CD4-positive, alpha-beta T cell treated with Interleukin-2 at 100 ng/mL for 4 hours (primary cell): ENCODE measurements at regions not wholly inside any gene's neighbourhood (a gene's known extent, or its start where the extent isn't known, plus 50 kb on each side); places are given as distances from the start of the nearest gene placed in this dataset.
"Not testable (repeated sequence)": the region's sequence is repeated elsewhere in the genome, so short reads cannot be mapped to it uniquely, and the experiment has no call there.

Experiments
- DNase-seq: peaks from one replicate; pipeline ENCODE4 v3.0.0-alpha.2; 2020; ENCODE audit warnings: low spot score

DNA sequence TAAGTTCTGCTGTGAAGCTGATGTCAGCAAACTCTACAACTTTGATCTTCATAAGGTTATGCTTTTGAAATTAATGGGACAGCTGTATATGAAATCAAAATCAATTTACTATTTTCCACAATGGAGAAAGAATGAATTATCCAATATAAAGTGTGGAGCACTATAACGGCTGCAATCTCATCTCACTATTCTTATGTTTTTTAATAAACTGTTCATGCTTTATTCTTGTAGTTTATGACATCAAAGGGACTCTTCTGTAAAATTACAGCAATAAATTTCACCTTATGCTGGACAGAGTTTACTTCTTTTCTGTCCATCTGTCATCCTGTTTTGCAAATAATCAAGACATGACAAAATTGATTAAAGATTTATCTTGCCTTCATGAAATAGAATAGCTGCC, 192.5 kb downstream of the TECRL start:
- no peak for DNase-seq

DNA sequence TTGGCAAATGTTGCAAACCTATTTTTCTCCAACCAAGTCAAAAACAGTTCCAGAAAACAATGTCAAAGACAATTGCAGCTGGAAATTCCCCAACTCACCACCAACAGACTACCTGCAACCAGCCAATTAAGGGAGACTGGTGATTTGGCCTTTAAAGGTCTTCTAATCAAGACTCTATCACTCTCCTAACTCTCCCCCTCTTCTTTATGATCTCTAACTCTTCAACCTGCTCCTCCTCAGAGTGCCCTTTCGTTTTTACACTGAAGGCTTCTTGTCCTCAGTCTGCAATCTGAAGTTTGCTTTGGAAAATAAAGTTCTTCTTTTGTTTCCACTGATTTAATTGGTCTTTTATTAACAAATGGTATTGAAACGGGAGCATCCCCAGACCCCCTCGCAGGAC, 203.9 kb downstream of the TECRL start:
- no peak for DNase-seq

DNA sequence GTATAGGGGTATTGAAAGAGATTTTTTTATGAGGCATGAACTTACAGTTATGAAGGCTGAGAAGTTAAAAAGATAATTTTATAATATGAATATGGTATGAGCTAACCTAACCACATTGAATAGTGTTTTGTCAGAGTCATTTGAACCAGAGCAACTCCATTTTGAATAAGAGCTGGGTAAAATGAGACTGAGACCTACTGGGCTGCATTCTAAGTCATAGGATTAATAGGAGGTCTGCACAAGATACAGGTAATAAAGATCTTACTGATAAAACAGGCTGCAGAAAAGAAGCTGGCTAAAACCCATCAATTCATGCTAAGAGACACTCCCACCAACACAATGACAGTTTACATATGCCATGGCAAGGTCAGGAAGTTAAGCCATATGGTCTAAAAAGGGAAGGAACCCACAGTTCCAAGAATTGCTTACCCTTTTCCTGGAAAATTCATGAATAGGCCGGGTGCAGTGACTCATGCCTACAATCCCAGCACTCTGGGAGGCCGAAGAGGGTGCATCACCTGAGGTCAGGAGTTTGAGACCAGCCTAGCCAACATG, 209.2 kb downstream of the TECRL start:
- no peak for DNase-seq

DNA sequence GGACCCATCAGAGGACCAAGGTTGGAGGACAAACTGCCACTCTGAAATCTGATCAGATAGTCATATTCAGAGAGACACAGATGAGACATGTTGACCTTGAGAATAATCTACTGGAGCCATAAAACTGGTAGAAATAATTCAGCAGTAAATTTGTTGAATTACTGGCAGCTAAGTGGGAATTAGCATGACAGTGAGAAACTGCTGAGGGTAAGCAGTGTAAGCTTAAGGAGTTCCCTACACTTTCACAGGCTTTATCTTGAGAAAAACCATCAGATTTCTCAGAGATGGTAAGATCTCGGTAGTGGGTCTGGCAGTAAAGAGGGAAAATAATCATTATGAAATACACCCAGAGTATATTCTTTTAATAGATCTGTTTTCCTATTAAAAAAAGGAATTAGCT, 213.7 kb downstream of the TECRL start:
- no peak for DNase-seq

DNA sequence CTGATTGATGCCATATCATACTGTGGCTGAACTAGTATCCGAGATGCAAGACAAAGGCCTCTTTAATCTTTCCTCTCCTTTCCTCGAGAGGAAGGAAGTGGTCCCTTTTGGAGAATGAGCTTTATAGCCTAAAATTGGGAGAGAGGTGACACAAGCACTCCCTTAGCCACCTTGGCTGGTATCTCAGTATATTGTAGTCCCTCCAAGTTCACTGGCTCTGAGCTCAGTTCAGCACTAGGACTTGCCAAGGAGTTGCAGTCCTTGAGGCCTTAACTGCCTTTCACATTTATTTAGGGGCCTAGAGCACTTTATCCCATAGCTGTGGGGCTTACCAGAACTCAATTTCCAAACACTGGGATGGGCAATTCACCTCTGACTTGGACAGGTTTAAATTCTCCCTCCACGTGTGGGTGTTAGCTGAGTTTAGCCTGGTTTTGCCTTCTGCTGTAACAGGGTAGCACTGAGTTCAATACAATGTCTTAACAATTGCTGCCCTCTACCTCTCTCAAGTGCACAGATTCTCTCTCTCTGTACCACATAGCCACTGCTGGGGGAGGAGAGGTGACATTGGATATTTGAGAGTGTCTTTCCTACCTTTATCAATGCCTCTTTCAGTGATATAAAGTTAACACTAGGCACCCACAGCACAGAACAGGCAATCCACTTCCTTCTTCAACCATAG, 216.4 kb downstream of the TECRL start:
- no peak for DNase-seq

DNA sequence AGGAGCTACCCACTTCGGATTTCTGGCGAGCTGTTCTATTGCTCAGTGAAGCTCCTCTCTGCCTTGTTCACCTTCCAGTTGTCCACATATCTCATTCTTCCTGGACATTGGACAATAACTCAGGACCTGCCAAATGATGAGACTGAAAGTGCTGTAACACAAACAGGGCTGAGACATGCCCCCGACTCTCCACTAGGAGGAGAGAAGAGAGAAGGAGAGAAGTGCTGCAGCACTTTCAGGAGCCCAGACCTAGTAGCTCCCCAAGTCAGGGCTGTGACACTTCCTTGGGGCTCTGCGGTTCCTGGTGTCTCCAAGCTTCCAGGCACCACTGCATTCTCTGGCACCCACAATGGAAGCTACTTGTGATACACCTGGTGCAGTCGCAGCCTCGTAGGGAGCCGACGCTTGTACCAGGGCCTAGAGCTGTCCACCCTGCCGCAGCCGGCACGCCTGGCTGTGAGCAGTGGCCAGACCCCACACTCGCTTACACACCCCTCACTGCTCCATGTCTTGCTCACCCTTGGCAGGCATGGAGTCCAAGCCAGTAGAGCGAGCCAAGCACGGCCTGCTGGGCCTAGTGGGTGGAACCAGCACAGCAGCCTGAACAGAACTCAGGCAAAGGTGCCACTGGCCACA, 234.9 kb downstream of the TECRL start:
- DNase-seq, result no peak

DNA sequence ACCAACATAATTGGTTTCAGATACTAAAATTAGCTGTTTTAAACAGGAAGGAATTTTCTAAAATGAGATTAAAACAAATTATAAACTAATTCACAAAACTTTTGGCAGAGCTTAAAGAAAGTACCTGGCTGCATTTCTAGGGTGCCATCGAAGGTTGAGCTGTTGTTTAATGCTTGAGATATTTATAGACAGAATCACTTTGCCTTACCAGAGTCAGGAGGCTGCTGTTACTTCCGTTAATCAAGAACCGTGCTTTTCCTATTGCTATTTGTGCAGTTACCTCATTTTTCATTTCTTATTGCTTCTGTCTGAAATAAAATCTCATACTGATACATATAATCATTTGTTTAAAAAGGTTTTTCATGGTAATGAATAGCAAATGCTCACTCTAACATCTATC, 242.9 kb downstream of the TECRL start:
- DNase-seq, result no peak

DNA sequence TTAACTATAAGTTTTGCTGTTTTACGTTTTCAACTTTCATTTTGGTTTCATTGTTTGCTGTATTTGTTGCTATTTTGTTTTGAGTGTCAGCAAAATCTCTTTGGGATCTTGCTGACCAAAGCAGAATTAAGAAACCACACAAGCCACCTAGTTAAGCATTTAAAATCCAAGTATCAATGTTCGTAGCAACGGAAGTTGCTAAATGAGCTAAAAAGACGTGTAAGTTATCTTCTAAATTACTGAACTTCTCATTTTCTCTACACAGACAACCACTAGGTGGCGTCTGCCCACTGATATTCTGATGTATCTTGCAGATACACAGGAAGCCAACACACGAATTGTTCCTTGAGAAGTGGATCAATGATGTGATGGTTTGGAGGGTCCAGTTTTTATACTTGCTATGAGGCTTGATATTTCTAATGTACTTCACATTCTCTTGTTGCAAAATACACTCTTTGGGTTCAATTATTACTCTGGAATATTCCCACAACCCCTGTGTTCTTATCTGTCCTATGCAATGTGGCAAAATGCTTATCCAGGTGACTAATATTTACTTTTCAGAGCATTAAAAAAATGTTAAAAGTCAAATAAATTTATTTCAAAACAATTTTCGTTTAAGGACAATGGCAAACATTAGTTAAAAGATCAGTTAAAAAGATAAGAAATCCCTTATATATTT, 250.5 kb downstream of the TECRL start:
- DNase-seq, result peak; percentile 31

DNA sequence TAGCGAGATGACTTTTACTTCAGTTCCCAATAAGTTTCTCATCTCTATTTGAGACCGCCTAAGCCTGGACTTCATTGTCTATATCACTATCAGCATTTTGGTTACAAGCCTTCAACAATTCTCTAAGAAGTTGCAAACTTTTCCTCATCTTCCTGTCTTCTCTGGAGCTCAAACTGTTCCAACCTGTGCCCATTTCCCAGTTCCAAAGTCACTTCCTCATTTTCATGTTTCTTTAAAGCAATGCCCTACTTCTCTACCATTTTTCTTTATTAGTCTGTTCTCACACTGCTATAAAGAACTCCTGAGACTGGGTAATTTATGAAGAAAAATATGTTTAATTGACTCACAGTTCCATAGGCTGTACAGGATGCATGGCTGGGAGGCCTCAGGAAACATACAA, 251.9 kb downstream of the TECRL start:
- no peak for DNase-seq

DNA sequence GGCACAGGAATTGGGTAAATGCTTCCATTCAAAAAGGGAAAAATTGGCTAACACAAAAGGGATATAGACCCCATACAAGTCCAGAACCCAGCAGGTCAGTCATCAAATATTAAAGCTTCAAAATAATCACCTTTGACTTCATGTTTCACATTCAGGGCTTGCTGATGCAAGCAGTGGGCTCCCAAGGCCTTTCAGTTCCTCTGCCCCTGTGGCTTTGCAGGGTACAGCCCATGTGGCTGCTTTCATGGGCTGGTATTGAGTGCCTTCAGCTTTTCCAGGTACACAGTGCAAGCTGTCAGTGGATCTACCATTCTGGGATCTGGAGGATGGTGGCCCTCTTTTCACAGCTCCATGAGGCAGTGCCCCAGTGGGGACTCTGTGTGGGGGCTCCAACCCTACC, 253.0 kb downstream of the TECRL start:
- DNase-seq, result no peak

DNA sequence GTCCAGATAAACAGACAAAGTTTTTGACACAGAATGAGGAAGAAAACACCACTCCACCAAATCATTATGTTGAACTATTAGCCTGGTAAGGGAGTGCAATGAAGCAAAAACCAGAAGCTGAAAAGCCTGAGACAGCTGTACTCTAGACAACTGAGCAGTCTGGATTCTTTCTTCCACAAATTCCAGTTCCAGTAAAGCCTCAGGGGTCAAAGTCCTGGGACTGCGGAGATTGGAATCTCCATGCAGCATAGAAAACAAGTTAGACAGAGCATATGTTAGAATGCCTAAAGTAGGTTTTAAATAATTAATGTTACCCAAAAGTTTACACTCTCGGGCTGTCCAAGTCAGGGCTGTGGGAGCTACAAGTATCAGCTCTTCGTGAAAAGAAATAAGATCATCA, 263.2 kb downstream of the TECRL start:
- no peak for DNase-seq

DNA sequence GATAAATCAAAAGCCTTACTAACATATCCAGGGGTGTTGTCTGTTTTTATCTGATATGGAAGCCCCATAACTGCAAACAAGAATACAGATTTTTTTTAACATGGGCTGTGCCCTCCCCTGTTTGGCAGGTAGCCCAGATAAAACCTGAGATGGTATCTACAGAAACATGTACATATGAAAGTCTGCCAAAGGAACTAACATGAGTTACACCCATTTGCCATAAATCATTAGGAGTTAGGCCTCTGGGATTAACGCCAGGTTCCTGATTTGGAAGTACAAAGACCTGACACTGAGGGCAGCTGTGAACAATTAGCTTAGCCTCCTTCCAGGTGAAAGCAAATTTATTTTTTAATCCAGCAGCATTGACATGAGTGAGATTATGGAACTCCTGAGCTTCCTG, 264.3 kb downstream of the TECRL start:
- no peak for DNase-seq

DNA sequence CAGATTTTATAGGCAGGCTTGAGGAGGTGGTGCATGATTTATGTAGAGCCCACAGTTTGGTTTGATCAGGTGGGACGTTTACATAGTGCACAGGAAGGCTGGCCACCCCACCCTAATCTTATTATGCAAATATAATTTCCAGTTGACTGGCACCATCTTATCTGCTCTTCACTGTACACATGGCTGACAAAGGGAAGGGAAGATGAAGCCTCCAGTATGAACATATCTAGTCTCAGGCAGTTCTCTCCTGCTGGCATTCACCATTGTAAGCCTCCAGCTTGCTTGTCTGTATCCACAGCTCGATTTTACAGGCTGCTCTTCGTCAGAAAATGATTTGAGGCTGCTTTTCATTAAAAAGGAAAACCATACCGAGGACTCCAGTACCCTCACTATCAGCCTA, 278.3 kb downstream of the TECRL start:
- no peak for DNase-seq

DNA sequence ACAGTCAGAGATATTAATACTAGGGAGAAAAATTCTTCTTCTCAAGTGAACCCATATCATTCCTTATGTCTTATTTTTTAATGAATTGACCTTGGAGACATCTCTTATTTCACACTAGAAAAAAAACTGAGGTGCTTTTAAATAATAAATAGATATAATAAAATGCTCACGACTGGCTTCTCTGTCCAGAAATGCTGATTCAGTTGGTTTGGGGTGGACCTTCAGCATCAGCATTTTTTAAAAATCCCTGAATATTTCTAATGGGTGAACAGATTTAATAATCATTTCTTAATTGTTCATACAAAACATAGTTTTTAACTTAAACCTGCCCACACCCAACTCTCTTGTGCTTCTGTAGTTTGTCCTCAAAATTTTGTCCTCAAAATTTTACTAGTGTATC, 283.9 kb downstream of the TECRL start:
- DNase-seq, result no peak

DNA sequence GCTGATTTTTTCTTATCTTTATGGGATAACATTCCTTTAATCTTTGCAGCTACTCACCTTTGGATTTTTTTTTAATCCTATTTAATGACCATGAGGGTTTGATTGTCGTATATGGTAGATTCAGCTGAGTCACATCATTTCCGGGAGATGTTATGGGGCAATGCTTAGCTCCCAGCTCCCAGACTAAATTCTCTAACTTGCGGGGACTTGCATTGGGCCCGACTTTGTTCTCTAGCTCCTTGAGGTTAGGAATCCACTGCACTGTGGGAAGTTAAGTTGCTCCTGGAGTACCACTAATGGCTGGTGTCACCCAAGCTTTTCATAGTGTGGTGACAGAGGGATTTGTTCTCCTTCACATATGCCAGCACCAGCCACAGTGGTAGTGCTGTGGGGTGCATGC, 287.4 kb downstream of the TECRL start:
- DNase-seq, result no peak

DNA sequence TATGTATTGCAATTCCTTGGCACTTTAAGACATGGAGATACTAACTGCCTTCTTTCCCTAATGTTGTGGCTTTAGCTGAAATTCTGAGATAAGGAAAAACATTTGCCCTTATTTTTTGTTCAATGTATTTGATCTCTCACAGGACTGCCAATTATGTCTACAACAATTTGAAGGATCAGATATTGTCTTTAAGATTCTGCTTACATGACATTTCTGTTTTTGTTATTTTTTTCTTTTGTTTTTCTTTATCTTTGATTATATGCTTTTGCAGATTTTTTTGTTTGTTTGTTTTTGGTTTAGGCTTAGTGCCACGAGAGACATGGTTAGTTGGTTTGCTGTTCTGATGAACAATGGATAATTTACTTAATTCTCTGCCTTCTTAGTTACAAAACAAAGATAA, 303.3 kb downstream of the TECRL start:
- no peak for DNase-seq

DNA sequence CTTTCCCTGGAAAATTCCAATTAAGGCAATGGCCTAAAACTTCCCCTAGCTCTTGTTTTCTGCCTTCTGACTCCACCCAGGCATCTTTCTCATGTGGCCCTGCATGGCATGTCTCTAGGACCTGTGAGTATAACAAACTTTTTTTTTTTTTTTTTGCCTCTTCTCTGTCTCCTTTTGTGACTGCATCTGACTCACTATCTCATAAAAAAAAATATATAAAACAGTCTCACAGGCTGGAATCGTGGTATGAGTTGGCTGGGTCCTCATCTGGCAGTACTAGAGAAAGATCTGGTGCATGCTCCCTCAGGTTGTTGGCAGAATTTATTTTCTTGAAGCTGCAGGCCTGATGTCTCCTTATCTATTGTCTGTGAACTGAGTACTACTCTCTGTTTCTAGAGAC, 313.9 kb downstream of the TECRL start:
- DNase-seq, result no peak

DNA sequence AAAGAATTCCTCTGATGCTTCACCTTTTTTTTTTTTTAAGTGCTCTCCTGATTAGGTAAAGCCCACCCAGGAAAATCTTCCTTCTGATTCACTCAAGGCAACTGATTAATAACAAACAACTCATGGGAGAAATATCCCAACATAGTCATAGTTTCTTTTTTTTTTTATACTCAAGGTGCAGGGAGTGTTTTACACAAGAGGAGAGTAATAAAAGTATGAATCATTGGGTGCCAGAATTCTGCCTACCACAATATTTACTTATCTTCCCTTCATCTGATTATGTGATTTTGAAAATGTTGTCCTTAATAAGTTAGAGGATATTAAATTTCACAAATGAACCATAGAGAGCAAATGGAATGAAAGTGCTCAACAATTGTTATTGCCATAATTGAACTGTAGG, 329.9 kb downstream of the TECRL start:
- DNase-seq, result no peak

DNA sequence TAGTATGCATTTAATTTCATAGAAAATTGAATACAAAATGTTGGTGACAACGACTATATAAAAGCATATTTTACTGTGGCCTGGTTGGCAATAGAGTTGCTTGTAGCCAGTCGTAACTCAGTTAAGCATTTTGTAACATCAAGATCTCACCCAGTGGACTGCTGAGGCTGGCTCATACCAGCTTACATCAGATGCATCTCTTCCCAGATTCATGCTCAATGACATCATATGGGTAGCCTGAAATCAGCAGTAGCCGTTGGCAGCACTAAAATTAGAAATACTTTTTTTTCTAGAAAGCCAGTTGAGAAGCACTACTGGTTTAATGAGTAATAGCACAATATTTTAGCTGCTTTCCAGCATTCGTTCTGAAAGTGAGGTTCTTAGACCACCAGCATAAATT, 341.2 kb downstream of the TECRL start:
- DNase-seq, result no peak

DNA sequence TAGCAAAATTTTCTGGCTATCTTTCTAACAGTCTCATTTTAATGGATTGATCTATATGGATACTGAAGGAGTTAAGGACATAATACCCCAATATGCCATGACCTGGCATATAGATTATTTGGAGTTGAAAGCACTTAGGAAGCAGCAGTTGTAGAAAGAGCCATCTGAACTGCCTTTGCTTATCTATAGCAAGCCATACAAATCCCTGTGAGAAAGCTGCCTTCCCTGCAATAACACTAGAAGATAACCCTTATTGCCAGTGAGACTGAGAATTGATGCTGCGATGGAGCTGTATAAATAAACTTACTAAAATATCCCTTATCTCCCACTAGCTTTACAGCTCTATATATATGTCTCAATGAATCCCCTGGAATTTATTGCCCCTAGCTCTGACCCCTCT, 346.3 kb downstream of the TECRL start:
- DNase-seq, result no peak

DNA sequence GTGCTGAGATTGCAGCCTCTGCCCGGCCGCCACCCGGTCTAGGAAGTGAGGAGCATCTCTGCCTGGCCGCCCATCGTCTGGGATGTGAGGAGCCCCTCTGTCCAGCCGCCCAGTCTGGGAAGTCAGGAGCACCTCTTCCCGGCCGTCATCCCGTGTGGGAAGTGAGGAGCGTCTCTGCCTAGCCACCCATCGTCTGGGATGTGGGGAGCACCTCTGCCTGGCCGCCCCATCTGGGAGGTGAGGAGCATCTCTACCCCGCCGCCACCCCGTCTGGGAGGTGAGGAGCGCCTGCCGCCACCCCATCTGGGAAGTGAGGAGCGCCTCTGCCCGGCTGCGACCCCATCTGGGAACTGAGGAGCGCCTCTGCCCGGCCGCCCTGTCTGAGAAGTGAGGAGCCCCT, 372.2 kb downstream of the TECRL start:
- DNase-seq, result not testable (repeated sequence)

DNA sequence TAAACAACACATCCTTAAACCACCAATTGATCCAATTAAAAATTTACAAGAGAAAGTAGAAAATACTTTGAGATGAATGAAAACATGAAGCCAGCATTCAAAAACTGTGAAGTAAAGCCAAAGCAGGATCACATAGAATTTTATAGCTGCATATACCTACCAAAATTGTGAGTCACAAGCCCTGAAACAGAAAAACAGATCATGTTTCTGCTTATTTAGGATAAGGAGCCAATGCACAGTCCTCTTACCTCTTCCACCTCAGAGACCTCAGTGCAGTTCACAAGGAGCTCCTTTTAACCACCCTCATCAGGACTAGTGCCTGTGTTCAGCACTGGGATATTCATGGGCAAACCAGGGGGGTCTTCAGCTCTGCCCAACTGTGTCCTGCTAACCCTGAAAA, 386.7 kb downstream of the TECRL start:
- DNase-seq, result no peak

DNA sequence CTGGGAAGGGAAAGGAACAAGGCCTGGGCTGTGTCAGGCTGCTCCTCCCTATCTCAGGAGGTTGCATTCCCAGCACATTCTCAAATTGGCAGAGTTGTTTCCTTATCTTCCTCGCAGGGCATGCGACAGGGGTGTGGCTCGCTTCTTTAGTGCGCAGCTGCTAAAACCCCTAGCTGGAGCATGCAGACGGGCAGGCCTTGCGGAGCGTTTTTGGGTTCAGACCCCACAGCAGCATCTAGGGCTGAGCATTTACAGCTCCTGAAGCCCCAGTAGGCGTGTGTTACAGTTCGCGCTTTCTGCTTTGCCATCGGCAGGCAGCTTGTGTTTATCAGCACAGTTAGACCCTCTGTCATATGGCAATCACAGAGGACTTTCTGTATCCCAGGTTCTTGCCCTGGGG, 392.4 kb downstream of the TECRL start:
- DNase-seq, result no peak
